ENCODE measurements at regions not wholly inside any gene's neighbourhood (a gene's known extent, or its start where the extent isn't known, plus 50 kb on each side); places are given as distances from the start of the nearest gene placed in this dataset.

GRCh38 chr5:89047571-89047970 is 164.6 kb upstream of the MEF2C start:
- H3K27me3 ChIP-seq (ENCODE audit: insufficient read depth, poor library complexity, severe bottlenecking) = no peaks in the 10 kb centered on the region
- no peak for DNase-seq (ENCODE audit: low read depth in 1 of 2, low spot score in 1 of 2)
- TF ChIP-seq REST (IDR thresholded peaks at IDR 0.05; ENCODE audit: insufficient replicate concordance, low read depth) (no peak), CTCF (IDR thresholded peaks at IDR 0.05; ENCODE audit: insufficient read depth, low read length) (no peak), GABPA (IDR thresholded peaks at IDR 0.05; ENCODE audit: low read depth) (no peak), POLR2AphosphoS5 (IDR thresholded peaks at IDR 0.05; ENCODE audit: low read depth) (no peak), SPI1 (IDR thresholded peaks at IDR 0.05; ENCODE audit: borderline replicate concordance, low read depth) (no peak)
- H3K4me3 ChIP-seq (replicated peaks; ENCODE audit: insufficient read depth, low read length) = no peak overlapping the region
- no peak overlapping the region for H3K27ac ChIP-seq (replicated peaks)

- DNase-seq (ENCODE audit: low read depth in 1 of 2, low spot score in 1 of 2) = no peak
- no peaks in the 10 kb centered on the region for H3K27me3 ChIP-seq (ENCODE audit: insufficient read depth, poor library complexity, severe bottlenecking)
- H3K27ac ChIP-seq (replicated peaks) = no peak overlapping the region
- H3K4me3 ChIP-seq (replicated peaks; ENCODE audit: insufficient read depth, low read length) = no peak overlapping the region
- TF ChIP-seq SPI1 (IDR thresholded peaks at IDR 0.05; ENCODE audit: borderline replicate concordance, low read depth) (no peak), CTCF (IDR thresholded peaks at IDR 0.05; ENCODE audit: insufficient read depth, low read length) (no peak), REST (IDR thresholded peaks at IDR 0.05; ENCODE audit: insufficient replicate concordance, low read depth) (no peak), POLR2AphosphoS5 (IDR thresholded peaks at IDR 0.05; ENCODE audit: low read depth) (no peak), GABPA (IDR thresholded peaks at IDR 0.05; ENCODE audit: low read depth) (no peak)
Measured at GRCh38 chr5:89045216-89045615, 162.2 kb upstream of the MEF2C start.

- no peaks in the 10 kb centered on the region for H3K27me3 ChIP-seq (ENCODE audit: insufficient read depth, poor library complexity, severe bottlenecking)
- H3K4me3 ChIP-seq (replicated peaks; ENCODE audit: insufficient read depth, low read length) = no peak overlapping the region
- H3K27ac ChIP-seq (replicated peaks) = no peak overlapping the region
- no peak for TF ChIP-seq GABPA (IDR thresholded peaks at IDR 0.05; ENCODE audit: low read depth)
- no peak for TF ChIP-seq CTCF (IDR thresholded peaks at IDR 0.05; ENCODE audit: insufficient read depth, low read length)
- no peak for TF ChIP-seq SPI1 (IDR thresholded peaks at IDR 0.05; ENCODE audit: borderline replicate concordance, low read depth)
- TF ChIP-seq REST (IDR thresholded peaks at IDR 0.05; ENCODE audit: insufficient replicate concordance, low read depth) = no peak
- no peak for TF ChIP-seq POLR2AphosphoS5 (IDR thresholded peaks at IDR 0.05; ENCODE audit: low read depth)
- no peak for DNase-seq (ENCODE audit: low read depth in 1 of 2, low spot score in 1 of 2)
Measured at GRCh38 chr5:89044674-89045200, 161.8 kb upstream of the MEF2C start.
